NCI-H2227 treated with DMSO at 0.1 percent for 48 hours (cell line): ENCODE measurements at regions not wholly inside any gene's neighbourhood (a gene's known extent, or its start where the extent isn't known, plus 50 kb on each side); places are given as distances from the start of the nearest gene placed in this dataset.
"Not testable (repeated sequence)": the region's sequence is repeated elsewhere in the genome, so short reads cannot be mapped to it uniquely, and the experiment has no call there.

Experiments used
- DNase-seq: peaks from one replicate; lab custom pipeline; 2025; lab: John Stamatoyannopoulos, UW

GRCh38 chr6:100322886-100323285 is 141.8 kb downstream of the SIM1 start:
- DNase-seq, result no peak

- DNase-seq, result no peak
These were observed 144.0 kb downstream of the SIM1 start for GRCh38 chr6:100320686-100321085.

- DNase-seq, result no peak
These were observed 147.7 kb downstream of the SIM1 start for GRCh38 chr6:100317031-100317430.

- no peak for DNase-seq
These were observed 150.5 kb downstream of the SIM1 start for GRCh38 chr6:100314186-100314585.

- DNase-seq, result no peak
These were observed 152.9 kb downstream of the SIM1 start for GRCh38 chr6:100311707-100312251.

GRCh38 chr6:100309174-100309573 is 155.5 kb downstream of the SIM1 start:
- DNase-seq, result no peak

GRCh38 chr6:100307561-100307960 is 157.2 kb downstream of the SIM1 start:
- DNase-seq, result no peak

- DNase-seq, result no peak
These were observed 159.4 kb downstream of the SIM1 start for GRCh38 chr6:100305209-100305869.

- no peak for DNase-seq
These were observed 160.1 kb downstream of the SIM1 start for GRCh38 chr6:100304575-100304974.

GRCh38 chr6:100301731-100302130 is 163.0 kb downstream of the SIM1 start:
- no peak for DNase-seq

GRCh38 chr6:100300221-100300736 is 164.4 kb downstream of the SIM1 start:
- no peak for DNase-seq

GRCh38 chr6:100296810-100297544 is 167.7 kb downstream of the SIM1 start:
- no peak for DNase-seq

- not testable (repeated sequence) for DNase-seq
These were observed 169.5 kb downstream of the SIM1 start for GRCh38 chr6:100295172-100295571.

- DNase-seq, result no peak
These were observed 175.4 kb downstream of the SIM1 start for GRCh38 chr6:100289285-100289684.

GRCh38 chr6:100288311-100288710 is 176.4 kb downstream of the SIM1 start:
- no peak for DNase-seq

- DNase-seq, result no peak
These were observed 181.4 kb downstream of the SIM1 start for GRCh38 chr6:100283285-100283684.

- no peak for DNase-seq
These were observed 183.2 kb downstream of the SIM1 start for GRCh38 chr6:100281471-100281901.

GRCh38 chr6:100276311-100277057 is 188.2 kb downstream of the SIM1 start:
- no peak for DNase-seq

GRCh38 chr6:100274147-100274546 is 190.6 kb downstream of the SIM1 start:
- DNase-seq, result no peak

- no peak for DNase-seq
These were observed 193.1 kb downstream of the SIM1 start for GRCh38 chr6:100271625-100272024.

GRCh38 chr6:100271202-100271601 is 193.5 kb downstream of the SIM1 start:
- no peak for DNase-seq

- DNase-seq, result no peak
These were observed 195.5 kb downstream of the SIM1 start for GRCh38 chr6:100269189-100269588.
